ENCODE measurements at regions not wholly inside any gene's neighbourhood (a gene's known extent, or its start where the extent isn't known, plus 50 kb on each side); places are given as distances from the start of the nearest gene placed in this dataset.
"Not testable (repeated sequence)": the region's sequence is repeated elsewhere in the genome, so short reads cannot be mapped to it uniquely, and the experiment has no call there.

- intact Hi-C loops (cut with micrococcal nuclease) = no loop called here
Measured at GRCh38 chr4:45275862-45276261, 549.5 kb upstream of the GNPDA2 start.

DNA sequence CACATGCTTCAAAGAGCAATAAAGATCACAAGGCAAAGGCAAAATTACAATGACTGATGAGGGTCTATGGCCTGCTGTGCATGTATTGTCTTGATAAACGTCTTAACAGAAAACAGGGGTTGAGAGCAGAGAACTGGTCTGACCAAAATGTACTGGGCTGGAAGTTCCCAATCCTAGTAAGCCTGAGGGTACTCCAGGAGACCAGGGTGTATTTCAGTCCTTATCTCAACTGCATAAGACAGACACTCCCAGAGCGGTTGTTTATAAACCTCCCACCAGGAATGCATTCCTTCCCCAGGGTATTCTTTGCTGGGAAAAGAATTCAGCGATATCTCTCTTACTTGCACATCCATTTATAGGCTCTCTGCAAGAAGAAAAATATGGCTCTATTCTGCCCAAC lies 521.8 kb upstream of the GNPDA2 start:
- intact Hi-C loops (cut with micrococcal nuclease) = not testable (repeated sequence)

- intact Hi-C loops (cut with micrococcal nuclease) = no loop called here
Measured at GRCh38 chr4:45241976-45242375, 515.6 kb upstream of the GNPDA2 start.

DNA sequence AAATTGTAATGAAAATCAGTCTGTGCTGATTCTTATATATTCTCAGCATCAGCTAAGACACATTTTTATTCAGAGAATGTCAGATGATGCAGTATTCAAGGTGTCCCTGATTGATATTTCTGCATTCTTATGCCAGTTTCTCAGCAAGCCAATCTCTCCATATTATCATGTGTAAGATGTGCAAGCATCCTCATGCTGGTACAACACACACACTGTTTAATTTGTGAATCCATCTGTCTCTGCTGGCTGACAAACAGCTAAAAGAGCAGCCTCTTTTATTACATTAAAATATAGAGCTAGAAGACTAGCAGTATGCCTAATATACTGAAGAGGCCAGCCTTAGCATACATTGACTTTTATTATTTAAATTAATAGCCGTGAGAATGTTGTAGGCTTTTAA lies 502.9 kb upstream of the GNPDA2 start:
- intact Hi-C loops (cut with micrococcal nuclease) = no loop called here

DNA sequence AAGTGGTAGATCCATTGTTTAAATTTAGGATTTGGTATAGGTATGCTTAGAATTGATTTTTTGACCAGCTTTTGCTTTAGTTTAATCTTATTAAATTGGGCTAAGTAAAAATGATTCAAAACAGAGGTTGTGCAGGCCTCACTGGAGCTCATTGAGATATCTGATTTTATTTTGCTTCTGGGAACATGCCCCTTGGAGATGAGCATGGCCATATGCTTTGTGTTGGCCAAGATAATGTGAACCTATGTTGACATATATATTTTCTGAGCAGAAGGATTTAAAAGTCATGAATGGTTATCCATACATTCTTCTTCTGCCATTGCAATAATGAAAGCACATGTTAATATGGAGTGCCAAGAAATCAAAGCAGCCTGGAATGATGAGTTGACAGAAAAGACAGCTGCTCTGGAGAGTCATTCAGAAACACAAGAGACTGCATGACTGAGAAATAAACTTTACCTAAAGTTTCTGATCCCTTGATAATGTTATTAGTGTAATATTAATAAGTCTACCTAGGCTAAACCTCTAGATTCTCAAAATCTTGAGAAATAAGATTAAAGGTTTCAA lies 489.7 kb upstream of the GNPDA2 start:
- intact Hi-C loops (cut with micrococcal nuclease) = no loop called here

GRCh38 chr4:45208476-45208875 lies 482.1 kb upstream of the GNPDA2 start:
- intact Hi-C loops (cut with micrococcal nuclease) = not testable (repeated sequence)

DNA sequence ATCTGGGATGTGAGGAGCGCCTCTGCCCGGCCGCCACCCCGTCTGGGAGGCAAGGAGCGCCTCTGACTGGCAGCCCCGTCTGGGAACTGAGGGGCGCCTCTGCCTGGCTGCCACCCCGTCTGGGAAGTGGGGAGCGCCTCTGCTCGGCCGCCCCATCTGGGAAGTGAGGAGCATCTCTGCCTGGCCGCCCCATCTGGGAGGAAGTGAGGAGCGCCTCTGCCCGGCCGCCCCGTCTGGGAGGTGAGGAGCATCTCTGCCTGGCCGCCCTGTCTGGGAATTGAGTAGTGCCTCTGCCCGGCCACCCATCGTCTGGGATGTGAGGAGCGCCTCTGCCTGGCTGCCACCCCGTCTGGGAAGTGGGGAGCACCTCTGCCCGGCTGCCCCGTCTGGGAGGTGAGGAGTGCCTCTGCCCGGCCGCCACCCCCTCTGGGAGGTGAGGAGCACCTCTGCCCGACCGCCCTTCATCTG lies 481.5 kb upstream of the GNPDA2 start:
- intact Hi-C loops (cut with micrococcal nuclease) = not testable (repeated sequence)

GRCh38 chr4:45207241-45207863 lies 481.0 kb upstream of the GNPDA2 start:
- intact Hi-C loops (cut with micrococcal nuclease) = not testable (repeated sequence)

DNA sequence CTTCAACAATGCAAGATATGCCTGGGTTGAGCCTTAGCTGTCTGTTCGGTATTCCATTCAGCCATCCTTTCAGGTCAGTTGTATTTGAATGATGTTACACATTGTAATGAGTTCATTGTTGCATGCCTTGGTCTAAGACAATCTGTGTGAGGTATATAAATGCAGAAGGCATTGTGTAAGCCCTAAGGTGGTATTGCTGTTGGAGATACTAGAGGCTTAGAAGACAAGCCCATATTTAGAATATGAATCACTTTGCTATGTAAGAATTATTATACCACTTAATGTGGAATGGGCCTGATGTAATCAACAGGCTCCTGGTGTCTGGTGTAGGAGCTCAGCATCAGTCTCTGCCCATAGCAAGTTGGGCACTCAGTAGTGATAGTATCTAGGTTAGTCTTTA lies 473.4 kb upstream of the GNPDA2 start:
- intact Hi-C loops (cut with micrococcal nuclease) = no loop called here

DNA sequence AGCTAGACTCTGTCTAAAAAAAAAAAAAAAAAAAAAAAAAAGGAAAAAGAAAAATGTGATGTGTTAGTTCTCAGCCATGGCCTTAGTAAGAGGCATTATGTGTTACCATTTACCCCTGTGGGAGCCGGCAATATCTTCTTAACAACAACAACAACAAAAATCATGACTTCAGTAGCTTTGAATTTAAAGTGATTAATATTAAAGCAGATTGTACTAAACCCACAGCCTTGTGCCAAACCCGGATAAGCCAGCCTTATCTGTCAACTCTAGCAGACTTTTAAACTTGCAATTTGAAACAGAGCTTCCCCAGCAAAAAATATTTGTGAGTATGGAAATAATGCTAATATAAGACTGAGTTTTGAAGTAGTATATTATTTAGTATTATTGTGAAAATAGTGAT lies 462.1 kb upstream of the GNPDA2 start:
- intact Hi-C loops (cut with micrococcal nuclease) = no loop called here

- intact Hi-C loops (cut with micrococcal nuclease) = no loop called here
Measured at GRCh38 chr4:45186249-45186648, 459.9 kb upstream of the GNPDA2 start.

GRCh38 chr4:45183905-45184304 lies 457.5 kb upstream of the GNPDA2 start:
- intact Hi-C loops (cut with micrococcal nuclease) = no loop called here

GRCh38 chr4:45172636-45173035 lies 446.3 kb upstream of the GNPDA2 start:
- intact Hi-C loops (cut with micrococcal nuclease) = no loop called here

- intact Hi-C loops (cut with micrococcal nuclease) = no loop called here
Measured at GRCh38 chr4:45160951-45161350, 434.6 kb upstream of the GNPDA2 start.

GRCh38 chr4:45155081-45155777 lies 428.9 kb upstream of the GNPDA2 start:
- intact Hi-C loops (cut with micrococcal nuclease) = no loop called here

DNA sequence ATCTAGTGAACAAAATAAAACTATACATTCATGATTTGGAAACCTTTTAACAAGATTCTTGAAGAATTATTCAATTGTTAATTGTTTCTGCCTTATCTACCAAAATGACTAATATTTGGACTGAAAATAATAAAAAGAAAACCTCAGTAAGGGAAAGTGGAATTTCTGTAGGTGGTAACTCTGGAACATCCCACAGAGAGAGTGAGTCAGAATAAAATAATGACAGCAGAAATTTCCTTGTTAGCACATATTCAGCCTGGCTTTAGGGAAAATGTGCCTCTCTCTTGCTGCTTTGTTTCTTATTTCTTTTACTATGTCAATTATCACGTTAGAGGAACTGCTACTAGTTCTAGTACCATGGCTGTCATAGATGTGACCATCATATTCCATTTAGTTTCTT lies 421.5 kb upstream of the GNPDA2 start:
- intact Hi-C loops (cut with micrococcal nuclease) = no loop called here

- intact Hi-C loops (cut with micrococcal nuclease) = no loop called here
Measured at GRCh38 chr4:45131020-45131419, 404.7 kb upstream of the GNPDA2 start.

DNA sequence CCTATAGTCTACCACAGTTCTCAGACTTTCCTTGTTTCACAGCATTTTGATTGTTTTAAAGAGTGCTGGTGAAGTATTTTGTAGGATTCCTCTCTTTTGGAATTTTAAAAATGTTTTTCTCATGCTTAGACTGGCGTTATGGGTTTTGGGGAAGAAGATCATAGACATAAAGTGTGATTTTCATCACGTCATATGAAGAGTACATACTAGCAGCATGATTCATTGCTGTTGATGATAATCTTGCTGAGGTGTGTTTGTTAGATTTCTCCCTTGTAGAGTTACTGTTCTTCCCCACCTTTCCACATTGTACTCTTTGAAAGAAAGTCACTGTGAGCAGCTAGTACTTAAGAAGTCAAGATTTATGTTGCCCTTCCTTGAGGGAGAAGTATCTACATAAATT lies 396.1 kb upstream of the GNPDA2 start:
- intact Hi-C loops (cut with micrococcal nuclease) = no loop called here

DNA sequence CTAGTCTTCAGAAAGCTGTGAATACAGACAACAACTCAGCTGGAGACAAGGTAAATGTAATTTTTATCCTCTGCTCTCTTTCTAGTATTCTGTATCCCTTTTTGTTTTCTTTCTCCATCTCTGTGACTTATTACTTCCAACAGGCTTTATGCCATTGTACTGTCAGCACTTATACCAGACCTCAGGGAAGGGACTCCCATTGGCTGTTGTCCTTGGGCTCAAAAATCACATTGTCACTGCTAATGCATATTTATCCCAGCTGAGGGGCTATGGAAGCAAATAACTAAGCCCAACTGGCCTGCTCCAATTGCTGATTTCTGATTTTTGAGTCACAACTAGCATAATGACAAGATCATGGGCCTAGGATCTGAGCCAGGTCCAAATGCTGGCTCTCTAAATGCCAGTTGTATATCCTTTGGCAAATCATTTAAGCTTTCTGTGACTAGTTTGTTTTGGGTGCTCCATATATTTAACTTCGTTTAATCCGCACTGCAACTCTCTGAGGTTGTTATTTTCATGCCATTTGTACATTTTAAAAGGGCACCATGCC lies 395.1 kb upstream of the GNPDA2 start:
- intact Hi-C loops (cut with micrococcal nuclease) = no loop called here

DNA sequence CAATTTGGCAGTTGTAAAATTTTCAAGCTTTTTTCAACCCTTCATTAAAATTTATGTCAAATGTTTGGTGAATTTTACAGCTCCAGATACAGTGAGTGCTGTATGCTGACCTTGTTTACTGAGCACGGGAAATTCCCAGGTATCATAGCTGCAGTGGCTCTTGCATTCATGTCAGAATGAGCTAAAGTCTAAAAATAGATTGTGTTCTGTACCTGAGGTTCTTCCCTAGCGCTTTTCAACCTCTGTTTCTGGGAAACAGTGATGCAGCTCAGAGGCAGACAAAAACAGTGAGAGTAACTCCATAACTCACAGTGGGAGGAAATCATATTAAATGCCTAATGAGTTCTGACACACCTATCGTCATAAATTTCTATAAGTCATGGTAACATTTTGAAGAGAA lies 393.8 kb upstream of the GNPDA2 start:
- intact Hi-C loops (cut with micrococcal nuclease) = no loop called here

DNA sequence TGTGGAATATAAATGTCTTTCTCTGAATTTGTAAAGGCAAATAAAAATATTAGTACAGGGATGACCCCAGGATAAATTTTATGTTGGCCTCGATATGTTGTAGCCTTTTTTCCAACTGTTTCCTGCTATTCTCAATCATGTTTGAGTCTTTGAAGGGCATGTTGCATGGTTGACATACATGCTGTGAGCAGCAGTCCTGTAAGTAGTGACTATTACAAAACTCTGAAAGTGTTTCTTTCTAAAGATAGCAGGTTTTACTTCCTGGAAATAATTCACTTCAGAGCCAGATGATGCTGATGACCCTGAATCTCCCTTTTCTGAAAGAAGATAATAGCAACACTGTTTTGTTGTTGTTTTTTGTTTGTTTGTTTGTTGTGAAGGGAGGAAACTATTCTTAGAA lies 393.0 kb upstream of the GNPDA2 start:
- intact Hi-C loops (cut with micrococcal nuclease) = no loop called here

GRCh38 chr4:45102716-45103115 lies 376.4 kb upstream of the GNPDA2 start:
- intact Hi-C loops (cut with micrococcal nuclease) = no loop called here

Data from T-helper 2 cell treated with Interferon-gamma antibody and Interleukin-4, amounts not matched to agents 100 ng/mL and 5 ng/mL, for 36 hours (primary cell).